Smooth muscle cell (in vitro differentiated cells): ENCODE measurements at regions not wholly inside any gene's neighbourhood (a gene's known extent, or its start where the extent isn't known, plus 50 kb on each side); places are given as distances from the start of the nearest gene placed in this dataset.

ENCODE experiments used
- DNase-seq: peaks from one replicate; lab custom pipeline; 2025; ENCODE audit not compliant: unreplicated experiment; lab: John Stamatoyannopoulos, UW
- H2AFZ ChIP-seq: fragments of 200-600 bp; sonication (generic); 2 replicates; pipeline ENCODE4 v1.6.0; 2016; ENCODE audit warnings: antibody characterized with exemption, low read depth, mild to moderate bottlenecking
- H3F3A ChIP-seq: fragments of 200-600 bp; sonication (generic); 2 replicates; pipeline ENCODE4 v1.6.0; 2017; ENCODE audit warnings: antibody characterized with exemption, low read depth
- H3K27ac ChIP-seq: fragments of 200-600 bp; sonication (generic); 2 replicates; pipeline ENCODE4 v1.5.1; 2016; ENCODE audit warnings: low read depth, mild to moderate bottlenecking
- H3K27me3 ChIP-seq: fragments of 200-600 bp; sonication (generic); 2 replicates; pipeline ENCODE4 v1.6.1; 2016; ENCODE audit warnings: low read depth, mild to moderate bottlenecking
- H3K36me3 ChIP-seq: fragments of 200-600 bp; sonication (generic); 2 replicates; pipeline ENCODE4 v1.5.1; 2016; ENCODE audit warnings: low read depth
- H3K4me1 ChIP-seq: fragments of 200-600 bp; sonication (generic); 2 replicates; pipeline ENCODE4 v1.5.1; 2016; ENCODE audit warnings: low read depth
- H3K4me2 ChIP-seq: fragments of 200-600 bp; sonication (generic); 2 replicates; pipeline ENCODE4 v1.6.0; 2016; ENCODE audit warnings: mild to moderate bottlenecking
- H3K4me3 ChIP-seq: fragments of 200-600 bp; sonication (generic); 2 replicates; pipeline ENCODE4 v1.5.1; 2016; ENCODE audit warnings: mild to moderate bottlenecking
- H3K79me2 ChIP-seq: fragments of 200-600 bp; sonication (generic); 2 replicates; pipeline ENCODE4 v1.6.0; 2016; ENCODE audit warnings: low read depth, mild to moderate bottlenecking
- H3K9ac ChIP-seq: fragments of 200-600 bp; sonication (generic); 2 replicates; pipeline ENCODE4 v1.6.0; 2016; ENCODE audit warnings: low read depth
- H3K9me3 ChIP-seq: fragments of 200-600 bp; sonication (generic); replicated peaks from 2 replicates; pipeline ENCODE4 v1.5.1; 2016; ENCODE audit warnings: low read depth
- H4K20me1 ChIP-seq: fragments of 200-600 bp; sonication (generic); 2 replicates; pipeline ENCODE4 v1.6.0; 2016; ENCODE audit warnings: low read depth
- CTCF ChIP-seq: fragments of 200-600 bp; sonication (generic); IDR thresholded peaks from 2 replicates; pipeline ENCODE4 v1.5.1; 2017; ENCODE audit warnings: borderline replicate concordance, mild to moderate bottlenecking, antibody characterized with exemption; ENCODE audit not compliant: insufficient read depth, poor library complexity, severe bottlenecking
- whole genome bisulfite sequencing: methylation state at CpG from one replicate; pipeline ENCODE4 v1.1.7; 2016; ENCODE audit warnings: low lambda C conversion rate; 5-methylcytosine and 5-hydroxymethylcytosine counted together

- H3K4me2 ChIP-seq: no peak overlapping the region
- no peaks in the 10 kb centered on the region for H3K79me2 ChIP-seq
- H3K4me3 ChIP-seq: no peak overlapping the region
- no peak overlapping the region for H3K27ac ChIP-seq
- no peaks in the 10 kb centered on the region for H3K9me3 ChIP-seq
- TF ChIP-seq CTCF: no peak
- H2AFZ ChIP-seq: no peak overlapping the region
- no peaks in the 10 kb centered on the region for H3F3A ChIP-seq
- no peaks in the 10 kb centered on the region for H3K4me1 ChIP-seq
- H4K20me1 ChIP-seq: no peaks in the 10 kb centered on the region
- no peaks in the 10 kb centered on the region for H3K36me3 ChIP-seq
- WGBS: 96% methylated on average over 9 of the region's 9 CpGs
- no peak overlapping the region for H3K9ac ChIP-seq
- H3K27me3 ChIP-seq: no peaks in the 10 kb centered on the region
- no peak for DNase-seq
Measured at GRCh38 chr10:125510998-125511397, 172.0 kb downstream of the TEX36 start.

GRCh38 chr10:125505648-125506047 is 177.3 kb downstream of the TEX36 start:
- Histone ChIP-seq H3K4me2 (no peak overlapping the region), H4K20me1 (no peaks in the 10 kb centered on the region), H3K27ac (no peak overlapping the region), H2AFZ (no peak overlapping the region), H3K79me2 (no peaks in the 10 kb centered on the region), H3K36me3 (no peaks in the 10 kb centered on the region), H3K4me3 (no peak overlapping the region), H3F3A (no peaks in the 10 kb centered on the region), H3K9ac (no peak overlapping the region), H3K9me3 (no peaks in the 10 kb centered on the region), H3K27me3 (no peaks in the 10 kb centered on the region), H3K4me1 (no peaks in the 10 kb centered on the region)
- no peak for DNase-seq
- TF ChIP-seq CTCF: no peak
- WGBS: 82% methylated on average over 3 of the region's 3 CpGs

GRCh38 chr10:125502276-125502675 is 180.7 kb downstream of the TEX36 start:
- H3K79me2 ChIP-seq: no peaks in the 10 kb centered on the region
- H3K27ac ChIP-seq: no peak overlapping the region
- no peak for TF ChIP-seq CTCF
- H3K36me3 ChIP-seq: no peaks in the 10 kb centered on the region
- H3K4me1 ChIP-seq: no peaks in the 10 kb centered on the region
- no peaks in the 10 kb centered on the region for H3K9me3 ChIP-seq
- no peak overlapping the region for H3K4me3 ChIP-seq
- no peak overlapping the region for H2AFZ ChIP-seq
- no peak overlapping the region for H3K4me2 ChIP-seq
- H3F3A ChIP-seq: no peaks in the 10 kb centered on the region
- WGBS: 91% methylated on average over 8 of the region's 8 CpGs
- DNase-seq: no peak
- no peak overlapping the region for H3K9ac ChIP-seq
- H3K27me3 ChIP-seq: peaks cover 4% of the 10 kb centered on the region
- no peaks in the 10 kb centered on the region for H4K20me1 ChIP-seq

GRCh38 chr10:125495386-125495785 is 187.6 kb downstream of the TEX36 start:
- H3K4me1 ChIP-seq: no peaks in the 10 kb centered on the region
- no peak for TF ChIP-seq CTCF
- H3K4me2 ChIP-seq: no peak overlapping the region
- no peak overlapping the region for H3K4me3 ChIP-seq
- no peak overlapping the region for H3K9ac ChIP-seq
- DNase-seq: no peak
- no peak overlapping the region for H3K27ac ChIP-seq
- H3F3A ChIP-seq: no peaks in the 10 kb centered on the region
- no peaks in the 10 kb centered on the region for H3K9me3 ChIP-seq
- 82% methylated on average over 4 of the region's 4 CpGs for WGBS
- H4K20me1 ChIP-seq: no peaks in the 10 kb centered on the region
- H3K79me2 ChIP-seq: no peaks in the 10 kb centered on the region
- no peak overlapping the region for H2AFZ ChIP-seq
- H3K27me3 ChIP-seq: peaks cover 4% of the 10 kb centered on the region
- no peaks in the 10 kb centered on the region for H3K36me3 ChIP-seq
